RCC 7860 (cell line): ENCODE measurements at regions not wholly inside any gene's neighbourhood (a gene's known extent, or its start where the extent isn't known, plus 50 kb on each side); places are given as distances from the start of the nearest gene placed in this dataset.
"Not testable (repeated sequence)": the region's sequence is repeated elsewhere in the genome, so short reads cannot be mapped to it uniquely, and the experiment has no call there.

Source experiments
- DNase-seq: peaks from one replicate; pipeline ENCODE4 v3.0.0-alpha.2; 2015; ENCODE audit warnings: low spot score
- FAIRE-seq: peaks from 2 replicates; lab custom pipeline; 2012; peaks lifted over from hg19 to GRCh38; lab: Jason Lieb, UNC

DNA sequence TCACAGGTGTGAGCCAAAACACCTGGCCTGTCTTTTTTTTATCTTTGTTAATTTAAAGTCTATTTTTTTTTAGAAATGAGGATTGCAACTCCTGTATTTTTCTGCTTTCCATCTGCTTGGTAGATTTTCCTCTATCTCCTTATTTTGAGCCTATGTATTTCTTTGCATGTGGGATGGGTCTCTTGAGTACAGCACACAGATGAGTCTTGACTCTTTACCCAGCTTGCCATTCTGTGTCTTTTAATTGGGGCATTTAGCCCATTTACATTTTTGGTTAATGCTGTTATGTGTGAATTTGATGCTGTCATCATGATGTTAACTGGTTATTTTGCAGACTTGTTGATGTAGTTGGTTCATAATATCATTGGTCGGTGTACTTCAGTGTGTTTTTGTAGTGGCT, 317.4 kb downstream of the IPO8 start:
- DNase-seq: no peak
- FAIRE-seq: no peak

DNA sequence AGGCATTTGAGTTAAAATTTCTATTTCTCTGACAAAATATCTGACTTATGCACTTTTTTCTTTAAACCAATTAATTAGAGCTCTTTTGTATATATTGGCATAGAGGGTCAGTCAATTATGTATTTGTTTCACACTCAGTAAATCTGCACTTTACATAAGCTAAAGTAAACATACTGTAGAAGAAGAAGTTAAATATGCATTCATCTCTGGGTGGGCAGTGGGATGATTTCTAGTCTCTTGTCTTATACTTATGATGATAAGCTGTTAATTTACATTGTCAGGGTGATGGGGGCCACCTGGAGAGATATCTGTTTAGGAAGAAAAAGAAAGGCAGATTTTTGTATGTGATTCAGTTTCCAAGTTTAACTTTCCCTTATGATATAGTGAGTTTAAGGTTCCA, 330.8 kb downstream of the IPO8 start:
- no peak for FAIRE-seq
- DNase-seq: no peak

DNA sequence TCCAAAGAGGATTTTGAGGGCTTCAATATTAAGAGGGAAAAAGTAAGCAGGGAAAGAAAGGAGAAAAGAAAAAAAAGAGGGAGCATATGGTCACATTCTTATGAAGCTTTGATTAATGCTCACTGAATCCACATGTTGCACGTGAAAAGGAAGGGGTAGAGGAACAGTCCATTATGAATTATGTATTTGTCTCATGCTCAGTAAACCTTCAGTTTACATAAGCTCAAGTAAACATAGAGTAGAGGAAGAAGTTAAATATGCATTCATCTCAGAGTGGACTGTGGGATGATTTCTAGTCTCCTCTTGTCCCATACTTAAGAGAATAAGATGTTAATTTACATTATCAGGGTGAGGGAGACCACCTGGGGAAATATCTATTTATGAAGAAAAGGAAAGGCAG, 334.5 kb downstream of the IPO8 start:
- DNase-seq: no peak
- FAIRE-seq: no peak

DNA sequence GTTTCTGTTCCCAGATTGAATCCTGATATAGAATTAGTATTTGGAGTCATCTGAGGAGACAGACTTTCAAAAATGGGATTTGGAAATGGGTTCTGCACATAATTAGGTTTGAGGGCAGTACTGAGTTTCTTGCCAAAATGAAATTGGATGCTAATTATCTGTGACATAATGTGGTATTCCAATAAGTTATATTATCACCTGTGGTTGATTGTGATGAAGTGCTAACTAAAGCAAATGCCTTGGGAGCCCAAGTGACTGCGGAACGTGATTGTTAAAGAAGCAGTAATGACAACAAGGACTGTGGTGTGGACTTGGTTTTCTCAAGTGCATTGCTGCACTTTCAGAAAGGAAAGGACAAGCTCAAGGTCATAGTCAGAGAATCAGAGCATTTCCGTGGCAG, 337.0 kb downstream of the IPO8 start:
- no peak for FAIRE-seq
- no peak for DNase-seq

DNA sequence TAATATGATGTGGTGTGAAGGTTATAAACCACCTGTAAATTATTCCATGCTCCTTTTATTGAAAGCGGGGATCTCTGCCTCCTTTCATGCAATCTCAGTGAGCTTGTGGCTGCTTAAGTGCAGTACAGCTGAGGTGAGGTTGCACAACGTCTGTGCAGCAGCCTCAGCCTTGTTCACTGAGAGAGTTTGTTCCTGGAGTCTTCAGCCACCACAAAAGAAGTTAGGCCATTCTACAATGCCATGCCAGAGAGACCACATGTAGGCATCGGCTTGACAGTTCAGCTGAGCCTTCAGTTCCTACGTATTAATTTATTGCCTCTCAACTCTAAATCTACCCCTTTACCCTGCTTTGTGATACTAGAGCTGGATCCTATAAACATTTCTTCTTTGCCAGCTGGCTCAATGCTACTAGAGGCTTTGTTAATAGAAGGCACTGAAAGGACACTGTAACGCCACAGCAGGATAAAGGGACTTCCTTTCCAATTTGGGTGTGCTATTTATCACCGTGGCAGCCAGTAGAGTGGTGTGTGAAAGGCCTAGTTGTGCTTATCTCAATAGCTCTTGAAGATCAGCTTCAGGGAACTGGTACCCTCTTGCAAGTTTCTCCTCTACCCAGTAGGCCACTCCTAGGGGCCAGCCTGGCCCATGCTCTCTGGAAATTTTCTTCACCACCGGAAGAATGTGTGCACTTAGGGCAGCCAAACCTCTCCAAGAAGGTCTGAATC, 337.7 kb downstream of the IPO8 start:
- no peak for FAIRE-seq
- DNase-seq: no peak

DNA sequence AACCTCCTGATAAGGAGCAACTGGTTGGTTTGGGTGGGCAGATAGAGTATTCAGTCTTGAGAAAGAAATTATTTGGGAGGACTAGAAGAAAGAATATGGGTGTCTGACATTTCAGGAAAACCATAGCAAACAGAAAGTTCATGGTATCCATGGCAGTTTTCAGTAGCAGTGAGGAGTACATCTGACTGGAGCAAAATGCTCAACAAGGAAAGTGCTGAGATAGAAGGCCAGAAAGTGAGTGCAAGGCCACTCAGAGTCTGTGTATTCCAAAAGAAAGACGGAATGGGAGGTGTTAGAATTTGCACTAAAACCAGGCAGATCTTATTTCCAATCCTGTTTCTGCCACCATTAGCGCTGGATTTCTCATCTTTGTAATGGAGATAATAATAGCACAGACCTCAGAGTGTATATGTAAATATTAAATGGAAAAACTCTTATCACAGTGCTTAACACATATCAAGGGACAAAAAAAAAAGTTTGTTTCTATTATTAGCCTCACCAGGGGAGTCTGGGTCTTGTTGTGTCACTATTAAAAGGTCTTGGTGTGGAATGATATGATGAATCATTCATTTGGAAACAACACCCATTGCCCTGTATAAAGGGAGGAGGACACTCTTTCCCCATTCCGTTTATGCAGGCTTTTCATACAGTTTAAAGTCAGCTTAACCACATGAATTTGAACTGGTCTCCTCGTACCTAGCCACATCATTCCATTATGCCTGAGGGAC, 349.8 kb downstream of the IPO8 start:
- DNase-seq (no peak), FAIRE-seq (no peak)

DNA sequence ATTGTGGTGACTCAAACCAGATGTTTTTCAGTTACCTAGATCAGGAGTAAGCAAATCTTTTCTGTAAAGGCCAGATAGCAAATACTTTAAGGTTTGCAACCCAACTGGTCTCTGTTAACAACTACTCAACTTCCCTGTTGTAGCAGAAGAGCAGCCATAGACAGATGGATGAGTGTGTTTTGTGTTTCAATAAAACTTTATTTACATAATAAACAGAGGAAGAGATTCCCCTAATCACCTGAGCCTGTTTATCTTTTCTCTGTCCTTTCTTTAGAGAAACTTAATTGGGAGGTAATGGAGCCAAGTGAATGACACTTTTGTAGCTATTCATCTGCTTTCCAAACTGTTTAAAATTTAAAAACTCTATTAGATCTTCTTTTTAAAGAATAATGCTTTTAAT, 365.1 kb downstream of the IPO8 start:
- DNase-seq (no peak), FAIRE-seq (no peak)

DNA sequence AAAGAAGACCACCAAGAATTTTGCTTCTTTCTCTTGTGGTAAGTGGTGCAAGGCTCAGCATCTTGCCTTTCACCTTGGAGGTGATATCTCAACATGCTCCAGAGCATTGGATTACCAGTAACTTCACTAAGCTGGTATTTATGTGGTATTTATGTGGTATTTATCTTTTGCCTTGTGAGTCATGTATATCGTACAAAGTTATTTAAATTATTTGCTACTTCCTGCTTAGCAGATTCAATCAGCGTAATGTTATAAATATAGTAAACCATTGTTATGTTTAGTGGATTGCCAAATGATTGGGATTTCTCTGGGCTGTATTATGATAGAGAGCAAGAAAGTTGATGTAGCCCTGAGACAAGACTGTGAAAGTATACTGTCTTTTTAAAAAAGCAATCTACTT, 366.4 kb downstream of the IPO8 start:
- no peak for DNase-seq

DNA sequence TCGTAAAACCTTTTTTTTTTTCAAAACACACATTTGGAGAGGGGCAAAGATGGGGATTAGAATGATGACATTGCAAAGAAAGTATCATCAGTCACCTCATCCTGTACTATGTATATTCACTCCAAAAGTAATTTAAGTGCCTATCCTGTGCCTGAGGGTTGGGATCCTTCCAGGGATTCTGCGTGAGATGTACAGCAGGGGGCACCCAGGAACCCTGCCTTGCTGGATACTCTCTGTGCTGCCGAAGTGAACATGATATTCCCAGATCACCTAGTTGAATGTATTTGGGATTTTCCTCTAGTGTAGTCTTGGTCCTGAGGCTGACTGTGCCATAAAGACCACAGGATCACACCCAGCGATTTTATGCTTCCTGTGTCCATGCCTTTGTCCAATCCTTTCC, 372.7 kb downstream of the IPO8 start:
- FAIRE-seq: no peak
- DNase-seq: no peak

More for the DNA sequence above, 366.4 kb downstream of the IPO8 start:
- FAIRE-seq: no peak

DNA sequence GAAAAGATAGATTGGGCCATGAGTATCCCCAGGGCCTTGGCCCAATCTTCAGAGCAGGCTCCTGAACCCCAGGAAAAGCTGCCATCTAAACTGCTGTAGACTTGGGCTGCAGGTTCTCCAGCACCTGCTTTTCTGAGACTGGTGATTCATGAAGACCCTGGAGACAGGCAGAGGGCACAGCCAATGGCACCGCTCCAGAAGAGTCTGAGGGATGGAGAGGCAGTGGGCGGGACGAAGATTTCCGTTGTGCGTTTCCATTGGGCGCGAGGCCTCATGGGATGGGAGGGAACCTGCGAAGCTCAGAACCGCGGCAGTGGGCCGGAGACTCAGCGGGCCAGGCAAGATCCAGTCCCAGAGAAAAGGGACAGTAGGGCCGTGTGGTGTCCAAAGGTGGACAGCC, 375.1 kb downstream of the IPO8 start:
- FAIRE-seq (no peak), DNase-seq (no peak)

DNA sequence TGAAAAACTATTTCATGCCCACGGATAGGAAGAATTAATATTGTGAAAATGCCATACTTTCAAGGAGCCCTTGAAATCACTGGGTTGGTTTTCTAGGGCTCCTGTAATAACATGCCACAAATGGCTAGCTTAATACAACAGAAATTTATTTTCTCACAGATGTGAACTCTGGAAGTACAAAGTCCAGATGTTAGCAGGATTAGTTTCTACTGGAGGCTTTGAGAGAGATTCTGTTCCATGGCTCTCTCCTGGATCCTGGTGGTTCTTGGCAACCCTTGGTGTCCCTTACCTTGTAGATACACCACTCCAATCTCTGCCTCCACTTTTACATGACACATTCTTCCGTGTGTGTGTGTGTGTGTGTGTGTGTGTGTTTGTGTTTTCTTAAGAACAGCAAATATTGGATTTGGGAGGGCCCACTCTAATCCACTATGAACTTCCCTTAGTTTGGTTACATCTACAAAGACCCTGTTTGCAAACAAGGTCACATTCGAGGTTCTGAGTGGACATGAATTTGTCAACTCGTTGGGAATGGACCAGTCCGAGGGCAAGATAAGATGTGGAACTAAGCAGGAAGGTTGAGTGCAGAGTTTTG, 381.1 kb downstream of the IPO8 start:
- no peak for FAIRE-seq
- DNase-seq: no peak

DNA sequence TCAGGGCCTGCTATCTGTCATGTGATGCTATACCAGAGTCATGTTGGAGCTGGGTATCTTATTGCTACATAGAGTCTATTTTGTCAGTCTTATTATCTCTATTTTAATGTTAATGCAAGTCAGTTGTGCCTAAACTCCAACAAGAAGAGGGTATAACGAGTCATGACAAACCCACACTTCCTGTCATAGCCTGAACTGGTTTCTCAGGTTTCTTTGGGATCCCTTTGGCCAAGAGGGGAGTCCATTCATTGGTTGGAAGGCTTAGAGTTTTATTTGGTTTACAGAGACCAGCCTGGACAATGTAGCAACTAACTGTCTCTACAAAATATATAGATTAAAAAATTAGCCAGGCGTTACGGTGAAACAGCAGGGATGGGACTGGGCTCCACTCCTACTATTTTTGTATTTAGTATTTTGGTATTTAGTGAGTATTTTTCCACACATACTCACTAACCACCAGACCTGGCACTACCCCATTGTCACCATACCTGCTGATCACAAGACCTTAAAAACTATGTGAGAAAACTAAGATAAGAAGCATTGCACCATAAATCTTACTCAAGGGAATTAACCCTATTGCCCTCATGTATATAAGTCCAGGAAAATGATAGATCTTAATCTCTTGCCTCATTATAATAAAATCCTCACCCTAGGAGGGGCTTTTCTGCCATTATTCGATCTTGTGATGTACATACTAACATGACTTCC, 387.5 kb downstream of the IPO8 start:
- FAIRE-seq: no peak
- no peak for DNase-seq

DNA sequence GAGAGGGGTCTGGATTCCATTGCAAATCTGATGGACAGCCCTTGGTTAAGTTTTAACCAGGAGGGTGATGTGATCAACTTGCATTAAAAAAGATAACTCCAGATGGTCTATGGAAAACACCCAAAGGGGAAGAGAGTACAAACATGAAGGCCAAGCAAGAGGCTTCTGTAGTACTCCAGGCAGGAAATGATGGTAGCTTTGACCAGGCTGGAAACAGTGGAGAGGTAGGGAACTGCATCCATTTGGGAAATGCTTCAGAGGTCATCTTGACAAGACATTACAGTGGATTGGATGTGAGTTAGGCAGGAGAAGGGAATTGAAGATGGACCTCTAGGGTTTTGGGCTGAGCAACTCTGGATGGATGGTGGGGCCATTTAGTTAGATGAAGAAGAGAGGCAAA, 391.1 kb downstream of the IPO8 start:
- FAIRE-seq (no peak), DNase-seq (no peak)

DNA sequence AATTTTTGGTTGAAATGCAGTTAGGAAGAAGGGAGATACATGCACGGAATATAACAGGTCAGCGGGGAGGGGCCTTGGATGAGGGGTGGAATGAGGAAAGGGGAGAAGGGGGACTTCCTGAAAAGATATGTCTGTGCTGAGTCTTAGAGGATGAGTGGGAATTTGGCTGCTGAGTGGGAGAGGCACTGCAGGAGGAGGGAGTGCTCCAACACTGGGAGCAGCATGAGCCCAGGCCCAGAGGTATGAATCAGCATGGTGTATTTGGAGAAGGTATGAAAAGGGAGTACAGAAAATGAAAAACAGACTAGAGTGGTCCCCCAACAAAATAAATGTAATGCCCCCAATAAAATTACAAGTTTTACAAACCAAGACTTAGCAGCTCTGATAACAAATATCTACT, 394.4 kb downstream of the IPO8 start:
- DNase-seq (no peak), FAIRE-seq (no peak)

DNA sequence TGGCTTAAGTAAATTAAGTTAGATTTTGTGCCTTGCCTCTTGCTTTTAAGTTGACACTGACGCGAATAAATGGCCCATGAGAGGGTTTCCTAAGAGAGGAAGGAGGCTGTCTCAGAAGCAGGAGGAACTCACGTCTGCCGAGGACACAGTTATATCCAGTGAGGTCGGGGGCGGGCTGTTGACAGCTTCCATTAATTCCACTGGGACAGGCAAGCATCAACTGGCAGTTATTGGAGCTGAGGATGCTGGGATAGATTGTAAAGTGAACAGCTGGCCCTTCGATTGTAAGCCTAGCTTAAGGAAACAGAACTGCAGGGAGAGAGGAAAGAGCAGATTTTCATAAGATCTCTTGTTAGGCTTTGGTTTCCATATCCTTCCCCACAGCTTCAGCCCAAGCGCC, 399.2 kb downstream of the IPO8 start:
- no peak for FAIRE-seq
- DNase-seq: no peak

DNA sequence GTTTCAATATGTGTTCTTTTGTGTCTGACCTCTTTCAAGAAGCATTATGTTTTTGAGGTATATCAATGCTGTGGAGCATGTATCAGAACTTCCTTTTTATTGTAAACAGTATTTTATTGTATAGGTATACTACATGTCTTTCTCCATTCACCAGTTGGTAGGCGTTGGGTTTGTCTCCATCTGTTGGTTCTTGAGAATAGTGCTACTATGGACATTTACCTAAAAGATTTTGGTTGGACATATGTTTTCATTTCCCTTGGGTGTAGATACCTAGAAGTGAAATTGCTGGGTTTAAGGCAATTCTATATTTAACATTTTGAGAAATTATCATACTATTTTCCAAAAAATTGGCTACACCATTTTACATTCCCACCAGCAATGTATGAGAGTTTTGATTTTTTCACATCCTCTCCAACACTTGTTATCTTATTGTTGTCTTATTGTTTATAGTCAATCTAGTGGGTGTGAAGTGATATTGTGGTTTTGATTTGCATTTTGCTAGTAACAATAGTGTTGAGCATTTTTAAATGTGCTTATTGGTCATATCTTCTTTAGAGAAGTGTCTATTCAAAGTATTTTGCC, 409.2 kb downstream of the IPO8 start:
- no peak for FAIRE-seq
- DNase-seq: no peak

DNA sequence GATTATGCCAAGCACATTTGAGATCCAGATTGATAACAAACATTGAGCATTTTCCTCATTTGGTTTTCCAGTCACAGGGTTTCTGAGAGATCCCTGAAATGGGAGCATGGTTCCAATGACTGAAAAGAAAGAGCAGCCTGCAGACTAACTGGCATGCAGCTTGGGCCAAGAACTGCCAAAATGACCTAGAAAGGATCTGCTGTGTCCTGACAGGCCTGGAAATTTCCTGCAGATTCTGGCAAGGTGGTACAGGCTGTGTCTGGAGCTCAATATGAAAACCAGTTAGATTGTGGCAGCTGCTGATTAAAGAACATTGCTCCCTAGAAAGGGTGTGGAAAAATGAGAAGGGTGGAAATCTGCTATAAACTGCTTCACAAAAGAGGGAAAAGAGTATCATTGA, 417.3 kb downstream of the IPO8 start:
- FAIRE-seq (no peak), DNase-seq (no peak)

DNA sequence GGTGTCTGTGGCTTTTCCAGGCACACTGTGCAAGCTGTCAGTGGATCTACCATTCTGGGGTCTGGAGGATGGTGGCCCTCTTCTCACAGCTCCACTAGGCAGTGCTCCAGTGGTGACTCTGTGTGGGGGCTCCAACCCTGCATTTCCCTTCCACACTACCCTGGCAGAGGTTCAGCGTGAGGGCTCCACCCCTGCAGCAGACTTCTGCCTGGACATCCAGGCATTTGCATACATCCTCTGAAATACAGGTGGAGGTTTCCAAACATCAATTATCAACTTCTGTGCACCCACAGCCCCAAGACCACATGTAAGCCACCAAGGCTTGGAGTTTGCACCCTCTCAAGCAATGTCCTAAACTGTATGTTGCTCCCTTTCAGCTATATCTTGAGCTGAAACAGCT, 423.2 kb downstream of the IPO8 start:
- not testable (repeated sequence) for FAIRE-seq, DNase-seq

DNA sequence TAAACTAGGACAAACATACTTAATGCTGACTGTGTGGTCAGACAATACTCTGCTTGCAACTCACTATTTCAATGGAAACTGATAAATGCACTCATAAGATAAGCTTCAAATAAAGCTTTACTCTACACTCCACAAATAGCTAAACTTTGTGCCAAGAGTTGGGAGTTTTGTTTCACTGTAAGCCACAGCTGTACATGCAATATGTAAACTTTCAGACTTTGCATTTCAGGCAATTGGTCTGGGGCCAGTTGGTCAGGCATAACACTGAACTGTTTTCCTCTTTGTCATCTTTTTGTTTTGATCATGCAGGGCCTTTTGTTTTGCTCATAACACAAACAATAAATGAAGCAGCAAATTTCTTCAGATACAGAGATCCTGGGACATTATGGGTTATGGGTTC, 426.2 kb downstream of the IPO8 start:
- DNase-seq (no peak), FAIRE-seq (no peak)

DNA sequence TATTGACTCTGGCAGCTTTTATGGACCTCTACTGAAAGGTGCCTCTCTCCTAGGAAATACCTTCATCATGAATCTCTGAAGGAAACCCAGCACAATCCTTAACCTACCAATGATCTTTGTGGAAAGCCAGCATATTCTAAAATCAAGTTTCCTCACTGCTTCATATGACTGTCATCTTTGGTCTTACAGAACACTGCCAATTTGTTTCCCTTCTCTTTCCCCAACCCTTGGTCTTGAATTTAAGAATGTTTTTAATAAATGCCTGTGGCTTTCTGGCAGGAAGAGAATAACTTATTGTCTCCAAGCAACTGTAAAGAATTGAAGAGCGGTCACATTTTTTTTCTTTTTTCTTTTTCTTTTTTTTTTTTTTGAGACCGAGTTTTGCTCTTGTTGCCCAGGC, 427.6 kb downstream of the IPO8 start:
- DNase-seq (no peak), FAIRE-seq (no peak)

DNA sequence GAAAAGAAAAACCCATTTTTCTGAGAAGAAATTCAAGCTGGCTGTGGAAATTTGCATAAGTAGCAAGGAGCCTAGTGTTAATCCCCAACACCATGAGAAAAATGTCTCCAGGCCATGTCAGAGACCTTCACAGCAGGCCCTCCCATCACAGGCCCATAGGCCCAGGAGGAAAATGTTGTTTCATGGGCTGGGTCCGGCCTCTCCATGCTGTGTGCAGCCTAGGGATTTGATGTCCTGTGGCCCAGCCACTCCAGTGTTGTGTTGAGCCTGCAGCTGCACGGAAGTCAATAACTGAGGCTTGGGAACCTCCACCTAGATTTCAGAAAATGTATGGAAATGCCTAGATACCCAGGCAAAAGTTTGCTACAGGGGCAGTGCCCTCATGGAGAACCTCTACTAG, 432.2 kb downstream of the IPO8 start:
- DNase-seq (no peak), FAIRE-seq (no peak)
